ENCODE measurements at regions not wholly inside any gene's neighbourhood (a gene's known extent, or its start where the extent isn't known, plus 50 kb on each side); places are given as distances from the start of the nearest gene placed in this dataset.

- Mint-ChIP-seq H3K27ac (no peak overlapping the region), H3K36me3 (ENCODE audit: low read depth) (no peaks in the 10 kb centered on the region)
These were observed 128.5 kb downstream of the METTL4 start for GRCh38 chr18:2442726-2443275.

DNA sequence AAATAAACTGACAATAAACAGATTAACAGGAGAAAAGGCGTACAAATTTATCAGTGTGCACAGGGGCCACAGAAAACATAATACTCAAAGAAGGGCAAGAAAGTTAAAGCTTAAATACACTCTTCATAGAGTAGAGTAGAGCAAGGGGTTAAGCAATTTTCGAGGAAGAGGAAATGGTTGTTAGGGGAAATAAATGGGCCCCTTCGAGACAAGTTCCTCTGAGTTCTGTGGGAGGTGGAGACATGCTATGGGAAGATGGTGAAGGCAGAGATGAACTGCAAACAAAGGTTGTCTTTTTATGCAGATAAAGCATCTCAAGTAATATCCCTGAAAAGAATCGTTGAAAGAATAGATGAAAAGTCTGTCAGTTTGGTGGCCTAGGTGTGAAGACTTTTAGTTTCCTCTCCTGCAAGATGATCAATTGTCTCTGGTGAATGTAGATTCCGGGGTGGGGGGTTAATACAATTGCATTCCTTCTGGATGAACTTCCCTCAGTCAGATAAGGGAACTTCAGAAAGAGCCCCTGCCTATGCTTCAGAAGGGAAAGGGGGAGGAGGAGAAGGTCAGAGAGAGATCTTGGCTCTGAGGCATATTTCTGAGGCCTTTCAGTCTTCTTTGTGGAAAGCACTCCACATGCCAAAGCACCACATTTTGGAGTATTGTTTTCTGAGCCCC, 127.0 kb downstream of the METTL4 start:
- CTCF ChIA-PET, result no interaction called here
- Mint-ChIP-seq H3K4me1 (no peaks in the 10 kb centered on the region), H3K27ac (no peak overlapping the region), H3K4me3 (no peak overlapping the region), H3K9me3 (no peaks in the 10 kb centered on the region), H3K27me3 (peaks cover 1% of the 10 kb centered on the region), H3K36me3 (ENCODE audit: low read depth) (no peaks in the 10 kb centered on the region)
- DNase-seq, result no peak
- POLR2A ChIA-PET, result no interaction called here

More at GRCh38 chr18:2442726-2443275, 128.5 kb downstream of the METTL4 start:
- H3K27me3 Mint-ChIP-seq, result peaks cover 1% of the 10 kb centered on the region
- POLR2A ChIA-PET, result no interaction called here
- H3K4me3 Mint-ChIP-seq, result no peak overlapping the region
- H3K4me1 Mint-ChIP-seq, result no peaks in the 10 kb centered on the region
- no peaks in the 10 kb centered on the region for H3K9me3 Mint-ChIP-seq
- CTCF ChIA-PET, result no interaction called here
- DNase-seq, result no peak

DNA sequence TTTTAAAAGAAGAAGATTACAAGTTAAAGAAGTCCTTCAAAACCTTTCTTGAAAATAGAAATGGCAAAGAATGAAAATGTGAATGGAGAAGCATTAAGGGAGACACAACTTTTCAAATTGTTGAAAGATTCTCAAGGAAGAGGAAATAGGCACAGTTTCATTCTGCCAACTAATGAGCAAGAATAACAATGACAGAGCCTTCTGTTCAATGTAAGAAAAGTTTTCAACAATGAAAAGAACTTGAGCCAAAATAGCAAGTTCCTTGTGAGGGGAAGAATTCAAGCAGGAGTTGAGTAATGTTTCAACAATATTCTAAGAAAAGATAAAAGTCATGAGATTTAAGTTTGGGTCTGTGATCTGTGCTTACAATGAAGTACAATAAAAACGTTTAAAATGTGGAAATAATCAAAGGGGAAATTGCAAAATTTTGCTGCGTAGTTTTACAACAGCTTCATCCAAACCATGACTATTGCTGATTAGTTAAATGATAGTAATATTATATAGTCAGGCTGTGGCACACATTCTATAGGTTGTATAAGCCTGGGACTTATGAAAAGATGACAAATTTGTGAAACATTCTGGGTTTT, 122.6 kb downstream of the METTL4 start:
- no peaks in the 10 kb centered on the region for H3K36me3 Mint-ChIP-seq (ENCODE audit: low read depth)
- no peaks in the 10 kb centered on the region for H3K9me3 Mint-ChIP-seq
- H3K27ac Mint-ChIP-seq, result no peak overlapping the region
- ChIA-PET POLR2A (no interaction called here), CTCF (no interaction called here)
- peaks cover 1% of the 10 kb centered on the region for H3K27me3 Mint-ChIP-seq
- H3K4me3 Mint-ChIP-seq, result no peak overlapping the region
- no peaks in the 10 kb centered on the region for H3K4me1 Mint-ChIP-seq
- no peak for DNase-seq

DNA sequence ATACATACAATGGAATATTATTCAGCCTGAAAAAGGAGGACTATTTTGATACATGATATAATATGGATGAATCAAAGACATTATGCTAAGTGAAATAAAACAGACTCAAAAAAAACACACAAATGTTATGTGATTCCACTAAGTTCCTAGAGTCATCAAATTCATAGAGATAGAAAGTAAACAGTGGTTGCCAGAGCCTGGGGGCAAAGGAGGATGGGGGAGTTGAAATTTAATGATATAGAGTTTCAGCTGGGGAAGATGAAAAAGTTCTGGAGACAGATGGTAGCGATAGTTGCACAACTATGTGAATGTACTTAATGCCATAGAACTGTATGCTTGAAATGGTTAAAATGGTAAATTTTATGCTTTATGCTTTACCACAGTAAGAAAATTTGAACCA, 119.7 kb downstream of the METTL4 start:
- ChIA-PET POLR2A (no interaction called here), CTCF (no interaction called here)

GRCh38 chr18:2459886-2460285, 111.4 kb downstream of the METTL4 start:
- no peak overlapping the region for H3K27ac Mint-ChIP-seq
- ChIA-PET CTCF (no interaction called here), POLR2A (no interaction called here)
- no peaks in the 10 kb centered on the region for H3K4me1 Mint-ChIP-seq
- no peaks in the 10 kb centered on the region for H3K36me3 Mint-ChIP-seq (ENCODE audit: low read depth)
- H3K4me3 Mint-ChIP-seq, result no peak overlapping the region
- H3K27me3 Mint-ChIP-seq, result peaks cover 7% of the 10 kb centered on the region
- DNase-seq, result no peak
- H3K9me3 Mint-ChIP-seq, result no peaks in the 10 kb centered on the region

More for the DNA sequence above, 119.7 kb downstream of the METTL4 start:
- Mint-ChIP-seq H3K4me3 (no peak overlapping the region), H3K4me1 (no peaks in the 10 kb centered on the region), H3K9me3 (no peaks in the 10 kb centered on the region), H3K27ac (no peak overlapping the region), H3K36me3 (ENCODE audit: low read depth) (no peaks in the 10 kb centered on the region), H3K27me3 (no peaks in the 10 kb centered on the region)
- no peak for DNase-seq

GRCh38 chr18:2466978-2467377, 104.3 kb downstream of the METTL4 start:
- H3K4me1 Mint-ChIP-seq, result no peaks in the 10 kb centered on the region
- CTCF ChIA-PET, result no interaction called here
- peaks cover 8% of the 10 kb centered on the region for H3K27me3 Mint-ChIP-seq

GRCh38 chr18:2468051-2468450, 103.3 kb downstream of the METTL4 start:
- ChIA-PET CTCF (no interaction called here), POLR2A (no interaction called here)
- H3K4me3 Mint-ChIP-seq, result no peak overlapping the region
- peaks cover 5% of the 10 kb centered on the region for H3K27me3 Mint-ChIP-seq
- no peaks in the 10 kb centered on the region for H3K9me3 Mint-ChIP-seq
- no peaks in the 10 kb centered on the region for H3K36me3 Mint-ChIP-seq (ENCODE audit: low read depth)
- no peaks in the 10 kb centered on the region for H3K4me1 Mint-ChIP-seq
- no peak overlapping the region for H3K27ac Mint-ChIP-seq
- no peak for DNase-seq

More at GRCh38 chr18:2466978-2467377, 104.3 kb downstream of the METTL4 start:
- Mint-ChIP-seq H3K9me3 (no peaks in the 10 kb centered on the region), H3K4me3 (no peak overlapping the region), H3K27ac (no peak overlapping the region), H3K36me3 (ENCODE audit: low read depth) (no peaks in the 10 kb centered on the region)
- POLR2A ChIA-PET, result no interaction called here
- DNase-seq, result no peak

- Mint-ChIP-seq H3K4me1 (no peaks in the 10 kb centered on the region), H3K36me3 (ENCODE audit: low read depth) (no peaks in the 10 kb centered on the region), H3K27me3 (peaks cover 8% of the 10 kb centered on the region), H3K27ac (no peak overlapping the region), H3K4me3 (no peak overlapping the region), H3K9me3 (no peaks in the 10 kb centered on the region)
- CTCF ChIA-PET, result no interaction called here
- POLR2A ChIA-PET, result no interaction called here
- no peak for DNase-seq
These were observed 99.8 kb downstream of the METTL4 start for GRCh38 chr18:2471523-2471922.

- no peaks in the 10 kb centered on the region for H3K4me1 Mint-ChIP-seq
These were observed 92.6 kb downstream of the METTL4 start for GRCh38 chr18:2478662-2479061.

GRCh38 chr18:2480536-2480935, 90.8 kb downstream of the METTL4 start:
- Mint-ChIP-seq H3K4me1 (no peaks in the 10 kb centered on the region), H3K27me3 (peaks cover 18% of the 10 kb centered on the region), H3K27ac (no peak overlapping the region), H3K4me3 (no peak overlapping the region), H3K36me3 (ENCODE audit: low read depth) (no peaks in the 10 kb centered on the region), H3K9me3 (no peaks in the 10 kb centered on the region)
- DNase-seq, result no peak
- ChIA-PET CTCF (no interaction called here), POLR2A (no interaction called here)

More at GRCh38 chr18:2478662-2479061, 92.6 kb downstream of the METTL4 start:
- Mint-ChIP-seq H3K27ac (no peak overlapping the region), H3K4me3 (no peak overlapping the region), H3K9me3 (no peaks in the 10 kb centered on the region), H3K27me3 (peaks cover 24% of the 10 kb centered on the region), H3K36me3 (ENCODE audit: low read depth) (no peaks in the 10 kb centered on the region)
- ChIA-PET POLR2A (no interaction called here), CTCF (no interaction called here)
- no peak for DNase-seq

DNA sequence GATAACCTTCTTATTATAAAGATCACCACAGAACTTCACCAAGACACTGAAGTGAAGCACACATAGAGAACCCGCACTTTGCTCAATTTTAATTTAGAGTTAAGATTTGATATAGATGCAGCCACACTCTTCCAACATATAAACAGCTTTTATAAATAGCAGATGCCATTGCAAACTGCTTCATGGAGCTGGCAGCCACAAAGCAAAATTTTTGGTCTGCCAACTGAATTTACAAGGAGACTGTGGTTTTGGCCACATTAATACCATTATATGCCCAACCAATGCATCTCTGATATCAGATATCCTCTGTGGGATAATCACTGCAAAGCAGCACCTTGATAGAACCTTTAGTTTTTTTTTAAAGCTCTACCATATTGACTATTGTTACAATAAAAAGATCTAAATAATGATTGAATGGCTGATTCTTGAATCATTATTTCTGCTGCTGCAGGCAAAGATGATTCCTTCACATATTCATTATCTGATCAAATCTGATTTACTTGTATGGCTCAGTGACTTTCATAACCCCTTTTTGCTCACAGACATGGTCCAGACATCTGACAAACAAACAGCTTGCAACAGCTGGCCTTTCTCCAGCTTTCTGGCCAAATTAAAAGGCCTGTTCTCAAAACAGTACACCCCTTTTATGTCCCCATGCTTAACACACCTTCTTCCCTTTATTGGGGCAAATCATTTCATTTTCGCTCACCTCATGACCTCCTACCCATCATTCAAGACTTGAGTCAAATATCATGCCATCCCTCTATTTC, 88.4 kb downstream of the METTL4 start:
- CTCF ChIA-PET, result interaction anchor here (1.5 kb wide), 1 partner anchor 59 kb away, joined by 4 read pairs; no protein-coding TSS in a partner anchor

GRCh38 chr18:2485983-2486382, 85.3 kb downstream of the METTL4 start:
- no peak overlapping the region for H3K27ac Mint-ChIP-seq
- H3K27me3 Mint-ChIP-seq, result peaks cover 18% of the 10 kb centered on the region
- no peaks in the 10 kb centered on the region for H3K4me1 Mint-ChIP-seq
- no peaks in the 10 kb centered on the region for H3K36me3 Mint-ChIP-seq (ENCODE audit: low read depth)
- H3K4me3 Mint-ChIP-seq, result no peak overlapping the region
- CTCF ChIA-PET, result no interaction called here
- no peak for DNase-seq
- H3K9me3 Mint-ChIP-seq, result no peaks in the 10 kb centered on the region
- POLR2A ChIA-PET, result no interaction called here

More for the DNA sequence above, 88.4 kb downstream of the METTL4 start:
- Mint-ChIP-seq H3K27ac (no peak overlapping the region), H3K36me3 (ENCODE audit: low read depth) (no peaks in the 10 kb centered on the region), H3K9me3 (no peaks in the 10 kb centered on the region), H3K4me1 (no peaks in the 10 kb centered on the region), H3K4me3 (no peak overlapping the region), H3K27me3 (peaks cover 20% of the 10 kb centered on the region)
- POLR2A ChIA-PET, result no interaction called here
- no peak for DNase-seq

DNA sequence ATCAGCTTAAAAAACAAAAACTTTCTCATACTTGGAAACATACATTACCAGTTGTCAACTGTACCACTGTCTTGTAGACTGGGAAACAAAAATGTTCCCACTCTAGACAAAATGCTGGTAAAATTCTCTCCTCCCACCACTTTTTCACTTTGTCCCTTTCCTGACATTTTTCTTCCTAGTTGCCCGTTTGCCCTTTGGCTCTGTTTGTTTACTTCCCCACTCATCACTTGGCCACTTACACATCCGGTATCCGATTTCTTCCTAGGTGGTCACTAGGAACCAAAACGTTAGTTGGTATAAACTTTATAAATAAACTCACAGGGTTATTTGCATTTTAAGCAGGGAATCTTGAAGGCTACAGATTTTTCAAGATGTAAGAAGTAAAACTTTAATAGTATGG, 84.9 kb downstream of the METTL4 start:
- POLR2A ChIA-PET, result no interaction called here
- Mint-ChIP-seq H3K27me3 (peaks cover 18% of the 10 kb centered on the region), H3K36me3 (ENCODE audit: low read depth) (no peaks in the 10 kb centered on the region), H3K27ac (no peak overlapping the region), H3K4me1 (no peaks in the 10 kb centered on the region), H3K4me3 (no peak overlapping the region), H3K9me3 (no peaks in the 10 kb centered on the region)
- DNase-seq, result no peak
- CTCF ChIA-PET, result no interaction called here

All from activated CD4-positive, alpha-beta memory T cell treated with anti-CD3 and anti-CD28 coated beads, Interleukin-2, amount 10 ng/mL, durations not matched to agents 7 days and 5 days (primary cell).